ENCODE measurements at regions not wholly inside any gene's neighbourhood (a gene's known extent, or its start where the extent isn't known, plus 50 kb on each side); places are given as distances from the start of the nearest gene placed in this dataset.

- H3K4me1 Mint-ChIP-seq = no peaks in the 10 kb centered on the region
- H3K27ac Mint-ChIP-seq = no peak overlapping the region
- peaks cover 3% of the 10 kb centered on the region for H3K9me3 Mint-ChIP-seq
- H3K4me3 Mint-ChIP-seq = no peak overlapping the region
- H3K27me3 Mint-ChIP-seq = no peaks in the 10 kb centered on the region
- H3K36me3 Mint-ChIP-seq = no peaks in the 10 kb centered on the region
- no peak for ATAC-seq
Measured at GRCh38 chr9:20009606-20010005, 220.8 kb upstream of the SLC24A2 start.

GRCh38 chr9:20002011-20002410, 213.2 kb upstream of the SLC24A2 start:
- Mint-ChIP-seq H3K27ac (no peak overlapping the region), H3K9me3 (peaks cover 2% of the 10 kb centered on the region), H3K4me3 (no peak overlapping the region), H3K27me3 (no peaks in the 10 kb centered on the region), H3K4me1 (no peaks in the 10 kb centered on the region), H3K36me3 (no peaks in the 10 kb centered on the region)
- no peak for ATAC-seq

GRCh38 chr9:20001058-20001457, 212.2 kb upstream of the SLC24A2 start:
- no peaks in the 10 kb centered on the region for H3K27me3 Mint-ChIP-seq
- no peak overlapping the region for H3K4me3 Mint-ChIP-seq
- H3K4me1 Mint-ChIP-seq = no peaks in the 10 kb centered on the region
- H3K36me3 Mint-ChIP-seq = no peaks in the 10 kb centered on the region
- no peak for ATAC-seq
- H3K27ac Mint-ChIP-seq = no peak overlapping the region
- peaks cover 2% of the 10 kb centered on the region for H3K9me3 Mint-ChIP-seq

GRCh38 chr9:19999491-20000057, 210.7 kb upstream of the SLC24A2 start:
- ATAC-seq = peak; percentile 81
- Mint-ChIP-seq H3K27ac (peak overlapping the region; percentile 51), H3K27me3 (no peaks in the 10 kb centered on the region), H3K9me3 (peaks cover 2% of the 10 kb centered on the region), H3K36me3 (no peaks in the 10 kb centered on the region), H3K4me3 (no peak overlapping the region), H3K4me1 (no peaks in the 10 kb centered on the region)

- H3K9me3 Mint-ChIP-seq = peaks cover 2% of the 10 kb centered on the region
- H3K27ac Mint-ChIP-seq = peak overlapping the region; percentile 51
- H3K36me3 Mint-ChIP-seq = no peaks in the 10 kb centered on the region
- H3K4me1 Mint-ChIP-seq = no peaks in the 10 kb centered on the region
- no peak overlapping the region for H3K4me3 Mint-ChIP-seq
- peak; percentile 57 for ATAC-seq
- H3K27me3 Mint-ChIP-seq = no peaks in the 10 kb centered on the region
Measured at GRCh38 chr9:19998823-19999455, 210.1 kb upstream of the SLC24A2 start.

- no peaks in the 10 kb centered on the region for H3K4me1 Mint-ChIP-seq
- ATAC-seq = no peak
- no peak overlapping the region for H3K27ac Mint-ChIP-seq
- no peak overlapping the region for H3K4me3 Mint-ChIP-seq
- H3K36me3 Mint-ChIP-seq = no peaks in the 10 kb centered on the region
- H3K9me3 Mint-ChIP-seq = peaks cover 2% of the 10 kb centered on the region
- no peaks in the 10 kb centered on the region for H3K27me3 Mint-ChIP-seq
Measured at GRCh38 chr9:19998153-19998552, 209.3 kb upstream of the SLC24A2 start.

- H3K4me3 Mint-ChIP-seq = no peak overlapping the region
- H3K4me1 Mint-ChIP-seq = no peaks in the 10 kb centered on the region
Measured at GRCh38 chr9:19995619-19996018, 206.8 kb upstream of the SLC24A2 start.

GRCh38 chr9:19994296-19994695, 205.5 kb upstream of the SLC24A2 start:
- Mint-ChIP-seq H3K27me3 (no peaks in the 10 kb centered on the region), H3K9me3 (peaks cover 2% of the 10 kb centered on the region), H3K4me1 (no peaks in the 10 kb centered on the region), H3K4me3 (no peak overlapping the region), H3K27ac (no peak overlapping the region), H3K36me3 (no peaks in the 10 kb centered on the region)
- no peak for ATAC-seq

More at GRCh38 chr9:19995619-19996018, 206.8 kb upstream of the SLC24A2 start:
- Mint-ChIP-seq H3K27me3 (no peaks in the 10 kb centered on the region), H3K27ac (no peak overlapping the region), H3K9me3 (peaks cover 2% of the 10 kb centered on the region), H3K36me3 (no peaks in the 10 kb centered on the region)
- ATAC-seq = no peak

GRCh38 chr9:19992556-19992955, 203.7 kb upstream of the SLC24A2 start:
- Mint-ChIP-seq H3K4me3 (no peak overlapping the region), H3K36me3 (no peaks in the 10 kb centered on the region), H3K9me3 (no peaks in the 10 kb centered on the region), H3K27ac (no peak overlapping the region), H3K27me3 (no peaks in the 10 kb centered on the region), H3K4me1 (no peaks in the 10 kb centered on the region)
- ATAC-seq = no peak

GRCh38 chr9:19989213-19989612, 200.4 kb upstream of the SLC24A2 start:
- H3K4me3 Mint-ChIP-seq = no peak overlapping the region
- no peaks in the 10 kb centered on the region for H3K9me3 Mint-ChIP-seq
- H3K36me3 Mint-ChIP-seq = no peaks in the 10 kb centered on the region
- H3K4me1 Mint-ChIP-seq = no peaks in the 10 kb centered on the region
- H3K27me3 Mint-ChIP-seq = no peaks in the 10 kb centered on the region
- H3K27ac Mint-ChIP-seq = no peak overlapping the region
- ATAC-seq = no peak

GRCh38 chr9:19988281-19988680, 199.4 kb upstream of the SLC24A2 start:
- Mint-ChIP-seq H3K4me1 (no peaks in the 10 kb centered on the region), H3K27me3 (no peaks in the 10 kb centered on the region), H3K36me3 (no peaks in the 10 kb centered on the region), H3K27ac (no peak overlapping the region), H3K9me3 (no peaks in the 10 kb centered on the region), H3K4me3 (no peak overlapping the region)
- ATAC-seq = no peak

GRCh38 chr9:19985081-19985480, 196.2 kb upstream of the SLC24A2 start:
- Mint-ChIP-seq H3K9me3 (no peaks in the 10 kb centered on the region), H3K4me1 (no peaks in the 10 kb centered on the region), H3K4me3 (no peak overlapping the region), H3K27me3 (peaks cover 2% of the 10 kb centered on the region), H3K27ac (no peak overlapping the region), H3K36me3 (no peaks in the 10 kb centered on the region)
- ATAC-seq = no peak

GRCh38 chr9:19976226-19976625, 187.4 kb upstream of the SLC24A2 start:
- H3K9me3 Mint-ChIP-seq = no peaks in the 10 kb centered on the region
- peaks cover 4% of the 10 kb centered on the region for H3K4me1 Mint-ChIP-seq
- no peak overlapping the region for H3K4me3 Mint-ChIP-seq
- no peak overlapping the region for H3K27ac Mint-ChIP-seq
- H3K36me3 Mint-ChIP-seq = no peaks in the 10 kb centered on the region
- no peak for ATAC-seq
- peaks cover 21% of the 10 kb centered on the region for H3K27me3 Mint-ChIP-seq

- Mint-ChIP-seq H3K27ac (no peak overlapping the region), H3K4me1 (peaks cover 4% of the 10 kb centered on the region), H3K36me3 (no peaks in the 10 kb centered on the region), H3K9me3 (no peaks in the 10 kb centered on the region), H3K4me3 (no peak overlapping the region), H3K27me3 (peaks cover 21% of the 10 kb centered on the region)
- no peak for ATAC-seq
Measured at GRCh38 chr9:19975499-19975898, 186.7 kb upstream of the SLC24A2 start.

GRCh38 chr9:19969721-19970120, 180.9 kb upstream of the SLC24A2 start:
- H3K4me1 Mint-ChIP-seq = no peaks in the 10 kb centered on the region
- no peaks in the 10 kb centered on the region for H3K27me3 Mint-ChIP-seq
- no peak overlapping the region for H3K27ac Mint-ChIP-seq
- no peak overlapping the region for H3K4me3 Mint-ChIP-seq
- H3K36me3 Mint-ChIP-seq = no peaks in the 10 kb centered on the region
- H3K9me3 Mint-ChIP-seq = peaks cover 5% of the 10 kb centered on the region
- no peak for ATAC-seq

- peaks cover 5% of the 10 kb centered on the region for H3K9me3 Mint-ChIP-seq
- ATAC-seq = no peak
- no peak overlapping the region for H3K27ac Mint-ChIP-seq
- H3K36me3 Mint-ChIP-seq = no peaks in the 10 kb centered on the region
- H3K27me3 Mint-ChIP-seq = no peaks in the 10 kb centered on the region
- no peak overlapping the region for H3K4me3 Mint-ChIP-seq
- no peaks in the 10 kb centered on the region for H3K4me1 Mint-ChIP-seq
Measured at GRCh38 chr9:19967888-19968459, 179.1 kb upstream of the SLC24A2 start.
